PC-9 (cell line): ENCODE measurements at regions not wholly inside any gene's neighbourhood (a gene's known extent, or its start where the extent isn't known, plus 50 kb on each side); places are given as distances from the start of the nearest gene placed in this dataset.

Experiments used
- CTCF ChIP-seq: fragments of 200-600 bp; sonication (generic); conservative IDR thresholded peaks from 2 replicates; pipeline ENCODE4 v1.6.1; 2017; ENCODE audit warnings: mixed run types, antibody characterized with exemption, mild to moderate bottlenecking, moderate library complexity
- EZH2 ChIP-seq: fragments of 200-600 bp; sonication (generic); IDR thresholded peaks from 2 replicates; pipeline ENCODE4 v1.8.0; 2017; ENCODE audit warnings: antibody characterized with exemption, low read depth

- no peak for TF ChIP-seq EZH2
- TF ChIP-seq CTCF: no peak
Observed at GRCh38 chr2:75932996-75933395, 222.3 kb upstream of the GCFC2 start.
